ENCODE measurements at regions not wholly inside any gene's neighbourhood (a gene's known extent, or its start where the extent isn't known, plus 50 kb on each side); places are given as distances from the start of the nearest gene placed in this dataset.
"Not testable (repeated sequence)": the region's sequence is repeated elsewhere in the genome, so short reads cannot be mapped to it uniquely, and the experiment has no call there.

DNA sequence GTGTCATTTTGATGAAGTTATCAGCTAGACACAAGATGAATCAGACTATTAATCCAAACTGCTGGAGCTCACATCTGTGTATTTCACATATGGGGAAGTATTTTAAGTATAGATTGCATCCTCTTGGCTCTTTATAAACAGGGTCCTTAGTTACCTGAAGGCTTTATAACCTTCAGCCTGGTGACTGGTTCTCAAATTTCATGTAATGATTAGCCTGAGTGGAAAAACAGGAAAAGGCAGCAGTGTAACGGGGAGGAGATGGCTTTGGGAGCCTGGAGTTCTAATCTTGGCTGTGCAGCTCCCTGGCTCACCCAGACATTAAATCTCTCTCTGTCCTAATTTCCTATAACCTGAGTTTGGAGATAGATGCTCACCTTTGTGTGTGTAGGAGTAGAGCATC, 103.8 kb upstream of the HPF1 start:
- Mint-ChIP-seq H3K27me3 (peaks cover 0 to 4% (median 2%) of the 10 kb centered on the region in 5 donors), H3K9me3 (no peaks in the 10 kb centered on the region), H3K4me3 (no peak overlapping the region), H3K27ac (no peak overlapping the region), H3K4me1 (no peaks in the 10 kb centered on the region), H3K36me3 (no peaks in the 10 kb centered on the region)
- POLR2A ChIA-PET = no interaction called here
- no peak for ATAC-seq
- DNase-seq = no peak

DNA sequence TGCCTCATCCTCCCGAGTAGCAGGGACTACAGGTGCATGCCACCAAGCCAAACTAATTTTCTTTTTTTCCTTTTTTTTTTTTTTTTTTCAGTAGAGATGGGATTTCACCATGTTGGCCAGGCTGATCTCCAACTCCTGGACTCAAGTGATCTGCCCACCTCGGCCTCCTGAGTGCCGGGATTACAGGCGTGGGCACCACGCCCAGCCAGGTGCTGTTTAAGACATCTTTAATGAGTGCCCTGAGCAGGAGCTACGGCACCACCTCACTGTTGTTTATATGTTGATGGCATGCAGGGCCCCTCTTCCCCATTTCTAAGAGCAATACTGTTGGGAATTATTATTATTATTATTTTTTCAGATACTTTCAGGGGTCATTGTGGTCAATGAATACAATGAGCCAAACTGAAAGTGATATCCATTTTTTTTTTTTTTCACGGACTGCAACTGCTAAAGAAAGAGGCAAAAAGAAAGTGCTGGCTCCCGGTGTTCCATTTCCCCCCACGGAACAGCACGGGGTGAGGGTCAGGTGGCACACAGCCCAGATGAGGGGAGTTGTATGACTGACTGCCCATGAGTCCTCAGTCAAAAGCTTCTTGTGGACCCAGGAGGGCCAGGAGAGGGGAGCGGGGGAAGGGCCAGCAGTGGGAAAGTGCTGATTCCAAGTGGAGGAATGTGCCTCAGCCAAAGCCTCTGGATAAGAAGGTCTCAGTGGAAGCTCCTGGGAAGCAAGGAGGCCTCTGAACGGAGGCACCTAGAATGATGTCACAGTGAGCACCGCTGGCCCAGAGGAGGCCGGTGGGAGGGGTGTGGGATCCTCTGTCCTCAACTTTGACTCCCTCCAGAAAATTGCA, 101.8 kb upstream of the HPF1 start:
- Mint-ChIP-seq H3K9me3 (no peaks in the 10 kb centered on the region), H3K27ac (no peak overlapping the region), H3K4me3 (no peak overlapping the region), H3K4me1 (no peaks in the 10 kb centered on the region), H3K27me3 (peaks cover 0 to 9% (median 0%) of the 10 kb centered on the region in 5 donors), H3K36me3 (no peaks in the 10 kb centered on the region)
- no peak for DNase-seq
- POLR2A ChIA-PET = no interaction called here
- ATAC-seq = no peak

GRCh38 chr4:169854090-169854489, 96.3 kb upstream of the HPF1 start:
- H3K4me3 Mint-ChIP-seq = no peak overlapping the region
- H3K27ac Mint-ChIP-seq = no peak overlapping the region

GRCh38 chr4:169852481-169852880, 94.7 kb upstream of the HPF1 start:
- Mint-ChIP-seq H3K27ac (no peak overlapping the region), H3K4me3 (no peak overlapping the region), H3K36me3 (no peaks in the 10 kb centered on the region), H3K9me3 (no peaks in the 10 kb centered on the region), H3K27me3 (peaks cover 3 to 21% (median 7%) of the 10 kb centered on the region in 5 donors), H3K4me1 (no peaks in the 10 kb centered on the region)
- POLR2A ChIA-PET = no interaction called here
- ATAC-seq (no peak), DNase-seq (no peak)

More at GRCh38 chr4:169854090-169854489, 96.3 kb upstream of the HPF1 start:
- DNase-seq (no peak), ATAC-seq (no peak)
- no peaks in the 10 kb centered on the region for H3K9me3 Mint-ChIP-seq
- peaks cover 0 to 19% (median 3%) of the 10 kb centered on the region in 5 donors for H3K27me3 Mint-ChIP-seq
- POLR2A ChIA-PET = no interaction called here
- no peaks in the 10 kb centered on the region for H3K4me1 Mint-ChIP-seq
- no peaks in the 10 kb centered on the region for H3K36me3 Mint-ChIP-seq

GRCh38 chr4:169851750-169852149, 94.0 kb upstream of the HPF1 start:
- H3K27me3 Mint-ChIP-seq = peaks cover 3 to 21% (median 7%) of the 10 kb centered on the region in 5 donors

GRCh38 chr4:169849456-169849855, 91.7 kb upstream of the HPF1 start:
- no peak for DNase-seq
- Mint-ChIP-seq H3K36me3 (no peaks in the 10 kb centered on the region), H3K27me3 (peaks cover 3 to 25% (median 11%) of the 10 kb centered on the region in 5 donors), H3K4me3 (no peak overlapping the region), H3K27ac (peak overlapping the region in 1 of 10 donors; percentile 42), H3K4me1 (no peaks in the 10 kb centered on the region), H3K9me3 (no peaks in the 10 kb centered on the region)
- POLR2A ChIA-PET = no interaction called here
- ATAC-seq = no peak

More at GRCh38 chr4:169851750-169852149, 94.0 kb upstream of the HPF1 start:
- POLR2A ChIA-PET = no interaction called here
- H3K4me1 Mint-ChIP-seq = no peaks in the 10 kb centered on the region
- H3K9me3 Mint-ChIP-seq = no peaks in the 10 kb centered on the region
- no peak overlapping the region for H3K4me3 Mint-ChIP-seq
- no peaks in the 10 kb centered on the region for H3K36me3 Mint-ChIP-seq
- ATAC-seq = no peak
- H3K27ac Mint-ChIP-seq = no peak overlapping the region
- no peak for DNase-seq

DNA sequence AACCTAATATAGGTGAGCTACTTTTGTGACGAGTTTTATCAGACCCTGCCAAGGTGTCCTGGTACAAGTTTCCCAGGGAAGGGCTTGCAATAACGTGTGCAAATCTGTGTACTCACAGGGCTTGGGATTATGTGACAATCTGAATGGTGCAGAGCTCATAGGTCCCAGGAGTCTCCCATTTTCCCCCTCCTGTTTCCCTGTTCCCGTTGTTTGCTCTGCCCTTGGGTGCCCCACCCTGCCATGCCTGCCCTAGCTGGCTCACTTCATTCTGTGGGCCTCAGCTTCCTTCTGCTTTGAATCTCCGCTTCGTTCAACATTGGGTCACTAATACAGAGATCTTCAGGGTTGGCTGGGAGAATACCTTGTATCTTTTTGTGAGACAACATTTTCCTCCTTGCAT, 90.3 kb upstream of the HPF1 start:
- POLR2A ChIA-PET = no interaction called here
- no peaks in the 10 kb centered on the region for H3K9me3 Mint-ChIP-seq
- ATAC-seq = no peak

GRCh38 chr4:169847171-169847570, 89.4 kb upstream of the HPF1 start:
- ATAC-seq = no peak
- Mint-ChIP-seq H3K4me1 (no peaks in the 10 kb centered on the region), H3K36me3 (no peaks in the 10 kb centered on the region)

More for the DNA sequence above, 90.3 kb upstream of the HPF1 start:
- H3K4me1 Mint-ChIP-seq = no peaks in the 10 kb centered on the region
- no peak overlapping the region for H3K4me3 Mint-ChIP-seq
- no peaks in the 10 kb centered on the region for H3K36me3 Mint-ChIP-seq
- peaks cover 3 to 25% (median 11%) of the 10 kb centered on the region in 5 donors for H3K27me3 Mint-ChIP-seq
- H3K27ac Mint-ChIP-seq = no peak overlapping the region
- no peak for DNase-seq

DNA sequence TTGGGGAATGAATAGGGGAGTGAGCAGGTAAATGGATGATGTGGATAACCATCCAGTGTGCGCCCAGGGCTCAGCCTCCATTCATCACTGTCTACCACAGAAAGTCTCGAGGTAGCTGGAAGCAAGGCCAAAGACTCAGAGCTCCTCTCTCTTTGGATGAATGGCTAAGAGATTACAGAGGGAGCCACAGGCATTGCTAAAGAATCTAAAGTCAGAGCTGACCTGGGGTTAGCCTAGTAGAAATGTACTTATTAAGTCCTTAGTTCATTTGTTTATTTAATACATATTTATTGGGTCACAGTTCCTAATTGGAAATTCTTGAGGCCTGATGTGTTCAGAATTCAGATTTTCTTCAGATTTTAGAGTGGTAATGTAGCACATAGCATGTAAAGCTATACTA, 88.7 kb upstream of the HPF1 start:
- DNase-seq = no peak
- Mint-ChIP-seq H3K9me3 (no peaks in the 10 kb centered on the region), H3K27me3 (peaks cover 0 to 25% (median 11%) of the 10 kb centered on the region in 5 donors), H3K36me3 (no peaks in the 10 kb centered on the region), H3K4me3 (no peak overlapping the region), H3K4me1 (no peaks in the 10 kb centered on the region), H3K27ac (no peak overlapping the region)
- no peak for ATAC-seq
- POLR2A ChIA-PET = no interaction called here

More at GRCh38 chr4:169847171-169847570, 89.4 kb upstream of the HPF1 start:
- H3K27ac Mint-ChIP-seq = no peak overlapping the region
- H3K4me3 Mint-ChIP-seq = no peak overlapping the region
- no peaks in the 10 kb centered on the region for H3K9me3 Mint-ChIP-seq
- peaks cover 0 to 25% (median 11%) of the 10 kb centered on the region in 5 donors for H3K27me3 Mint-ChIP-seq
- no peak for DNase-seq
- POLR2A ChIA-PET = no interaction called here

GRCh38 chr4:169841776-169842175, 84.0 kb upstream of the HPF1 start:
- POLR2A ChIA-PET = no interaction called here
- Mint-ChIP-seq H3K4me1 (no peaks in the 10 kb centered on the region), H3K27ac (peak overlapping the region in 1 of 10 donors; percentile 12), H3K27me3 (peaks cover 0 to 25% (median 4%) of the 10 kb centered on the region in 5 donors), H3K36me3 (no peaks in the 10 kb centered on the region), H3K9me3 (peaks cover 0 to 8% (median 4%) of the 10 kb centered on the region in 9 donors), H3K4me3 (no peak overlapping the region)
- ATAC-seq (no peak), DNase-seq (no peak)

- no peak for ATAC-seq
- Mint-ChIP-seq H3K4me3 (no peak overlapping the region), H3K27me3 (peaks cover 0 to 17% (median under 1%) of the 10 kb centered on the region in 5 donors), H3K27ac (no peak overlapping the region), H3K4me1 (no peaks in the 10 kb centered on the region), H3K9me3 (peaks cover 0 to 8% (median 4%) of the 10 kb centered on the region in 9 donors), H3K36me3 (no peaks in the 10 kb centered on the region)
- POLR2A ChIA-PET = no interaction called here
- DNase-seq = no peak
Observed at GRCh38 chr4:169840554-169840953, 82.8 kb upstream of the HPF1 start.

- H3K4me3 Mint-ChIP-seq, H3K9me3 Mint-ChIP-seq: not testable (repeated sequence)
Observed at GRCh38 chr4:169828329-169828728, 70.6 kb upstream of the HPF1 start.

GRCh38 chr4:169826634-169827187, 69.0 kb upstream of the HPF1 start:
- no peak overlapping the region for H3K4me3 Mint-ChIP-seq
- peaks cover 1 to 10% (median 7%) of the 10 kb centered on the region in 5 donors for H3K27me3 Mint-ChIP-seq
- no peak overlapping the region for H3K27ac Mint-ChIP-seq
- peaks cover 0 to 10% (median 8%) of the 10 kb centered on the region in 4 donors for H3K4me1 Mint-ChIP-seq
- DNase-seq = no peak
- ATAC-seq = no peak
- peaks cover 0 to 9% (median 0%) of the 10 kb centered on the region in 9 donors for H3K9me3 Mint-ChIP-seq
- POLR2A ChIA-PET = no interaction called here
- peaks cover 0 to 6% (median 0%) of the 10 kb centered on the region in 3 donors for H3K36me3 Mint-ChIP-seq

More at GRCh38 chr4:169828329-169828728, 70.6 kb upstream of the HPF1 start:
- H3K27ac Mint-ChIP-seq, ATAC-seq, H3K36me3 Mint-ChIP-seq, H3K4me1 Mint-ChIP-seq, POLR2A ChIA-PET, DNase-seq: not testable (repeated sequence)
- H3K27me3 Mint-ChIP-seq = peaks cover 1 to 10% (median 7%) of the 10 kb centered on the region in 5 donors
